Stimulated activated CD4-positive, alpha-beta T cell treated with anti-CD3 and anti-CD28 coated beads, TNF-alpha, amount 100 ng/mL, for 4 hours (primary cell): ENCODE measurements at regions not wholly inside any gene's neighbourhood (a gene's known extent, or its start where the extent isn't known, plus 50 kb on each side); places are given as distances from the start of the nearest gene placed in this dataset.

Experiments
- DNase-seq, 3 experiments: peaks; one replicate each; pipeline ENCODE4 v3.0.0-alpha.2; 2020; ENCODE audit warnings: low read depth in 3 of 3

DNA sequence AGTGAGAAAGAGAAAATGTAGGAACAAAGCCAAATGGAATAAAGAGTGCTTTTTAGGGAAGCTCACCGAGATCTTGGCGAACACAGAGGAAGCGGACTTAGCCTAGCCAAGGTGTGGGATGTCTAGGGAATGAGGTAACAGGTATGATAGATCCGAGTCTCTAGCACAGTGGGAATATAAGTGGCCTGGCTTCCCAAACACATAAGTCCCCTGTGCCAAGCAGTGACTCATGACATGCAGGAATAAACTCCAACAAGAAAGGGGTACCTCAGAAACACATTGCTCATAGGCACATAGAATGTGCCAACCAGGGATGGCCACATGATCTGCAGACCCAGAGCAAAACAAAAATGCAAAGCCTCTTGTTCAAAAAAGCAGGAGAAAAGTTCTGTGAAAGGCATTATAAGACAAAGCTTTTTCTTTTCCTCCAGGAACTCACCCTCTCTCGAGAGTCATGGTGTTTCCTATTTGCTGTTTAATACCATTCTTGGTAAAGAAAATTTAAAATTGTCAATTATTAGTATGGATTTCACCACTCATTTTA is 542.5 kb downstream of the GATA3 start:
- no peak for DNase-seq

DNA sequence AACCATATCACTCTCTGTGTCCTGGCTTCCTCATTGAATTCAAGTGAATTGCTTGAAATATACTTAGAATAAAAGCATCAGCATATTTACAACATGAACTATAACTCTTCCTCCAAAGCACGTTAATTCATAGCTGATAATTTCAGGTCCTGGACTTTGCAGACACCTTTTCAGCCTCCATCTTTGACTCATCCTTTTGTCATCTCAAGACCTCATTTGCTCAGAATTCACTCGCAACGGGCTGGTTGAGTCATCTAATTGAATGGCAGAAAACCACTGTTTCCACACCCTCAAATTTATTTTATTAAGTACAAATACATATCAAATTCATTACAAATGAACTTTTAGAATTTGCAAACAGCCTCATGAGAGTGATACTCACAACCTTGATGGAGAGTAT is 545.7 kb downstream of the GATA3 start:
- DNase-seq: no peak

DNA sequence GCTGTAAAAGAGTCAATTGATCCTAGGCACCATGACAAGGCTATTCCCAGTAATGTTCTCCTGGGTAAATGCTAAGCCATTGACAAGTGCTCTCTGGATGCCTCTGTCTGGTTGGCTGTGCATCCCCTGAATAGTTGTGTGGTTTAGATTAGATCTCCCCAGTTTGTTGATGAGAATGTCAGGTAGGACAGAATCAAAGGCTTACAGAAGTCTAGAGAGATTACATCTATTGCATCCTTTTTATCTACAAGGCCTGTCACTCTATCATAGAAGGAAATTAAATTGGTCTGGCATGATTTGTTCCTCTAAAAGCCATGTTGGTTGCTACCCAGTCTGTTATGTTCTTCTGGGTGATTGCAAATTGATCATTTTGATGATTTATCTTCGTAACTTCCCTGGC is 548.3 kb downstream of the GATA3 start:
- no peak for DNase-seq

DNA sequence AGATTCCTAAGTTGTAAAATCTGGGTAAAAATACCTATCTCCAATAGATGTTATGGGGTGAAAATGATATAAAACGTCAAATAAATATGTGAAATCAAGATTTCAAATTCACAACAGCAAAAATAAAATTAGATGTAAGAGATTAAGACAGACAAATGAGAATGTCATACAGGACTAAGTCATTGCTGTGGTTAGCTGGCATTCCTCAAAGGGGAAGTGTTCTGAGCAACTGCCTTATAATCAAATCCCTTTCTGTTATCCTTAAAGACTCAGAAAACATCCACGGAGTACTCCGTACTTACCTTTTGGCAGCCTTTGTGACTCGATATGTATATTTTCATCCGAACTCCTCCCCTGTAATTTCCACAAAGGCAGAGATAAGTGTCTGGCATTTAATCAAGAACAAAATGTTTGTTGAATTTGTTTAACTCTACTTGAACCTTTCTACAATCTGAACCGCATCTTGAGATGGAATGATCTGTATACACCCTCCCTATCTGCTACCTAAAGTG is 559.6 kb downstream of the GATA3 start:
- no peak for DNase-seq

DNA sequence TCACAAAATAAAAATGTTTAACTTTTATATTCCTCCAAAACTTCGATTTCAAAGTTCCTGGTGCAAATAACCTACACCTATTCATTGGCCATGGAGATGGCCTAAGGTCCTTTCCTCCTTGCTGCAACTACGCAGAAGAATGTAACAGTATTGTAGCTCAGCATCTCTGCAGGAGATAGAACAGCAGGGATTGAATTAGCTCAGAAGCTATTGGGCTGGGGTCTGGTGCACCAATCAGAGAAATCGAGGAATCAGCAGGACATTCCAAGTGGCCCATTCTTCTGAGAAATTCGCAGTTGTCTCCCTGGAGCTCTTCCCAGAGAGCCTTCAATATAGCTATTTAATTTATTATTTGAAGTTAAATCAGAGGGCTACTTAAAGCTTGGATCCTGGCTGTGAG is 560.6 kb downstream of the GATA3 start:
- no peak for DNase-seq

DNA sequence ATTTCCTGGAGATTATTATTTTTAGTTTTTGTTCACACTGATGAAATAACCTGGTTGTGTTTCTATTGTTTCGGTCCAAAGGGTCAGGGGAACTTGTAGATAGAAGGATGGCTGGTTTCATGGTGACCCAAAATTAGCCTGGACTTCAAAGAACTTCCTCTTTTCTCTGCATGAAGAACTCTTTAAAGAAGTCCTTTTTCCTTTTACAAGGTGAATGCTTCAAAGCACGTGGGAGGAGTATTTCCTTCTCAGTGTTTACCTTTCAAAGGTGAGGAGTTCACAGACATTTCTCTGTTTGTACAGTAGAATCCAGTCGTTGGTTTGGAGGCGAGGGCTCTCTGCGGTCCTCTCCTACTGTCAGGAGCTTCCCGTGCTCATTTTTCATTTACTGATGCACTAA is 561.7 kb downstream of the GATA3 start:
- no peak for DNase-seq

DNA sequence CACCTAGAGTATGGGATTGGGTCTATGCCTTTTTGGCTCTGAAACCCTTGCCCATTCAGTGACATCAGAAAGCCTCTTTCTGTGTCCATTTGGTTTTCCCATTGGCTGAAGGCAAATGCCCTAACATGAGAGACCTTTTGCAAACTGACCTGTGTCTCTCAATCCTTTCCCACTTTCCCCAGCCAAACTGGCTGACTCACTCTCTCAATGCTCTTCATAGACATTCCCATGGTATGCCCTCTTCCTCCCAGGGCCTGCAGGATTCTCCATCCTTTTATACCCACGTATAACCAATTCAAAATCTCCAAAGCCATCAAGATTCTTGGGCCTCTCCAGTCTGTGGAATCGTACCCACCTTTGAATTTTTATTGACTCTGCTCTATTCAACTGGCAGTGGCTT is 563.3 kb downstream of the GATA3 start:
- no peak for DNase-seq

DNA sequence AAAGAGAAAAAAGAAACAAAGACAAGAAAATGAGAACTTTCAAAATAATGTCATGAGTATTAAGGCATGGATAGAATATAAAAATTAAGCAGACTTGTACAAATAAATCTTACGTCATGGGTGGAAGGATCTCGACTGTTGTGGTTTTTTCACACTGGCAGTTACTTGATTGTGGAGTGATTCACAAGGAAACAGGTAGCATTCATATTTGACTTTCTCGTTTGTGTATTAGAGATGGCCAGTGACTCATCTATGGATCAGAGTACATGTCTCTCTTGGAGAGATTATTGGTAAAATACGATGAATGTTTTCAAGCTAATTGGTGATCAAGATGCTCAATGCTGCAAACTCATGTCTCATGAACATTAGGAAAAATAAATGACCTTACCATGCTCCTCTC is 564.3 kb downstream of the GATA3 start:
- DNase-seq: no peak

DNA sequence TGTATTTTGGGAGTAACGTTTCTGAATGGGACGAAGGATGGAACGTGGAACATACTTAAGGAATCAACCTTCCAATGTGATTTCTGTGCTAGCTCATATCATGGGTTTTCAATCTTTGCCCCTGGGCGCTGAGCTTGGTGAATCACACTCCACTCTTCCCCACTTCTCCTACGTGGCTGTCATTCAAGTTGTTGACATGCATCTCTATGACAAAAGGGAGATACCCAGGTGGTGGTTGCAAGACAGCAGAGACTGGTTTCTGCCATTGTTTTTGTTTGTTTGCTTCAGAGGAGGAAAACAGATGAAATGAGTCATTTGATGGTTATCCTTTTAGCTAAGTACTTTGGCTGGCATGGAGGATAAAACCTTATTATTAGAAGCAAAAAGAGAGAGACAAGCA is 573.9 kb downstream of the GATA3 start:
- DNase-seq: no peak

DNA sequence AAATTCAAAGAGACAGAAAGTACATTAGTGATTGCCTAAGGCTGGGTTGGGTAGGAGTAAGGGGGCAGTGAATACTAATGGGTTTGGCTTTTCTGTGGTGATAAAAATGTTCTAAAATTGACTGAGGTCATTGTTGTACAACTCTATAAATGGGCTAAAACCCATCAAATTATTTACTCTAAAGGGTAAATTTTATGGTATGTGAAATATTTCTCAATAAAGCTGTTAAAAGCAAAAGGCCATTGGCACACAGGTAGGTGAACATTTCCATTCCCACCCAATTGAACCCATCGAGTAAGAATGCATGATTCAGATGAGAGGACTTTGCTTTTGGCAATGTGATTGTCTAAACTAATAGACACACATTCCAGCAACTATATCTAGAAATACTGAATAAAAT is 579.4 kb downstream of the GATA3 start:
- no peak for DNase-seq

DNA sequence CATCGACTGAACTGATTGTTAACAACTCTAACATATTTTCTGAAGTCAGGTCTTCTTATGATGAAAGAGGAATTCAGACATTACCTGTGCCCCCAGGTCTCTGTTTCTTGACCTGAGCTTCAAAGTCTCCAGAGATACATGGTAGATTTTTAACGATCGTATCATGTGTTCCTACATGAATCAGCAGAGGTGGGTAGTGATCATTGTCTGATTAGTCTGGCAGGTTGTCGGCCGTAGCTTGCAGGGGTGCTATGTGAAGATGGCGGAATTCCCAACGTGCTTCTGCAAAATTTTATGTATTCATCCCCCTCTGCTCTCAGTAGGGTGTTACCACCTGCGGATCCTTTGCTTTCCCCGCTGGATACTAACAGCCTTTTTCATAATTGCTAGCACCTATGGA is 581.9 kb downstream of the GATA3 start:
- no peak for DNase-seq

DNA sequence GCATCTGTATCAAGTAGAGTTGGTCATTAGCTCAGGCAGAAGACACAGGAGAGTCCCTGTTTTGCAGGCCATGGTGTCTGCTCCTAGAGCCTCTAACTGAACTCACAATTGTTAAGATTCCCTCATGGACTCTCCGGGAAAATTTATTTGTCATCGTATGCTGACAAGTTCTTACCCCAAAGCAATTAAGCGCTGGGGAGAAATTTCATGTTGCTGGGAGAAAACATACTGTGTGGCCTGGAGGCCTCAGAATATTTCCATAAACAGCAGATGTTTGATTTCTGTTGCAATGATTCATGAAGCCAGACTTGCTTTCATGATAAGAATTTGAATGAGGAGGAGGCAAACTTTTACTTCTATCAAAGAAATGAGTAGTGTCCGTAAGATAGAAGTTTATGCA is 583.2 kb downstream of the GATA3 start:
- DNase-seq: no peak

DNA sequence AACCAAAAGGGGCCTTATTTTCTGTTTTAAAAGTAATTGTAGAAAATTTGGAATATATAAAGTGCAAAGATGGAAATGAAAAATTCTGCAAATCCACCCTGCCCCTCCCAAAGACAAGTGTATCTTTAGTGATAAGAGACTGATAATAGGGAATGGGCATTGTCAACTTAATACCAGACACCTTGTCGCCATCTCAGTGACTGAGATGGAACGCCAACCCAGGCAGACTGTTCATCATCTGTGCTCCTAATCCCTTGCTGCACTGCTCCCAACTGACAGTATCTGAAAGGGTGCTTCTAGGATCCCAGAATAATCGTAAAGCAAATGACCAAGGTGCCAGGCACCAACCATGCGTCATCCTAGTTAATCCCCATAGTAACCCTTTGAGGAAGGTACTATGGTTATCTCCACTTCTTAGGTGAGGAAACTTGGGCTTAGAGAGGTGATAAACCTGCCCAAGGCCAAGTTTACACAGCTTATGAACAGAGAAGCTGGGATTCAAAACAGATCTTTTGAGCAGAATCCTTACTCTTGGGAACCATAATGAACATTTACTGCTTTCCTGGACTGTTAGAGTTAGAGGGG is 583.7 kb downstream of the GATA3 start:
- DNase-seq: no peak

DNA sequence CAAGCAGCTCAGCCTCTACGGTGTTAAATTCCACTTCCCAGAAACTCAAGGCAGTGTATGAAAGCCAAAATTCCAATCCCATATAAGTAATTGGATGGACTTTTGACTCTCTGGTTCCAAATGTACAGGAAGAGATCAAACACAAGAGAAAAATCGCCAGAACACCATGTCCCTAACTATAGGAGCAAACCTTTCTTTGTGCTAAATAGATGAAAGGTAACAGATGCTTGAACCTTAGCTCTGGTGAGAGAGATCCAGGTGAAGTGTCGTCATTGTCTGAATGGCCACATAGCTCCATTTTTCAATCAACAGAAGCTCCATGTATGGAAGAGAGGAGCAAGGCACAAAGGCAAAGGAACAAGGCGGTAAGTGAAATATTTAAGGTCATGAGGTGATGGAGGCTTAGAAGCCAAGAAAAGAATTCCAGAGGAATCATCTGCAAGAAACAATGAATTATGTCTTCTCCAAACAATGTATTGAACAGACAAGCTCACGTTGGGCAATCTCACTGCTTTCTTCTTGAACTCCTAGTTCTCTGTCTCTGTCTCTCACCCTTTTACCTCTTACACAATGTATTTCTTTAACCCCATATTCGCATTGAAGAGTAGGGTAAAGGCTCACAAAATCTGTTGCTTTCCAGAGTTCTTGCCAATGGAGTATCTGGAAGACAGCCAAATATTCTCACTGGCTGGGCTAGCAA is 585.1 kb downstream of the GATA3 start:
- no peak for DNase-seq

DNA sequence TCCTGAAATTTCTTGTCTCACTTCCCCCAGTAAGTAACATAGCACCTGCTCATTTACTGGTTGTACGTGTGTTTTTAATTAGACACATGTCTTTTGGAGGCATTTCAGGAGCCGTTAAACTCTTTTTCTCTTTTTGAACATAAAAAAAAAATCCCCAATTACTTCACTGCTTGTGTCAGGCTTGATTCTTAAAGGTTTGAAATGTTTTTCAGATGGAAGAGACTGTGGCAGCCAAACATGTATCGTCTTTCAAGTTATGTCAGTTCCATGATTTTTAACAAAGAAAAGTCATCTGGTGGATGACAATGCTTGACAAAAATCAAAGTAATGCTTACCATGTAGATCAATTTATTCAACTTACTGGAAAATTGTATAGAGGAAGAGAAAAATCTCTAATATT is 585.8 kb downstream of the GATA3 start:
- DNase-seq: no peak

DNA sequence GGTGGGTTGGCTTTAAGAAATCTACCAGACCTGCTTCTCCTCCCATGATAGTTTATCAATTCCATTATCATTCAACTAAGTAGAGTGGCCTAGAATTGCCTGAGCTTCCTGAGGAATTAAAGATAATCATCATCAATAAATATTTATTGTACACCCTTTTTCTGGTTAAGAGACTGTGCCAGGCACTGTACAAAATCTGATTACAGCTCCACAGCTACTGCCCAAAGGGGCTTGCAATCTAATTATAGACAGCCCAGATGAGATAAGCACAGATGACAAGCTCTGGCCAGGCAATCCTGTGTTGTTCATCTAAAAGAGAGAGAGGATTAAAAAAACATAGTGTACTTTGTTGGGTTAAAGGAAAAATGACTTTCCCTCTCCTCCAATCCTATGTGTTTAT is 586.4 kb downstream of the GATA3 start:
- no peak for DNase-seq

DNA sequence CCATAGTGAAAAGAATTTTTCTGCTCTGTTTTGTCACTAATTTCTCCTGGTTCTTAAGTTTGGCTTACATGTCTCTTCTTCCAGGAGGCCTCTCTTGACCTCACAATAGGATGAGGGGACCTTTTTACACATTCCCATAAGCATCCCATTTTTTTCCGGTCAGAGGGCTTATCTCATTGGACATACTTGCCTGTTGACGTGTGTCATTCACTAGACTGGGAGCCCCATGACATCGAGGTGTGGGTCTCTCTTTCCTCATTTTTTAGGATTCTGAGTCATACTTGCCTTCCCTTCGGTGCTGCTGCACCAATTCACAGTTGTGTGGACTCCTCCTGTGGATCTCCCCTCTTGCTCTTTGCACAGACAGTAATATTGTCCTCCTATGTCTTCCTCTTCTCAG is 601.8 kb downstream of the GATA3 start:
- DNase-seq: no peak

DNA sequence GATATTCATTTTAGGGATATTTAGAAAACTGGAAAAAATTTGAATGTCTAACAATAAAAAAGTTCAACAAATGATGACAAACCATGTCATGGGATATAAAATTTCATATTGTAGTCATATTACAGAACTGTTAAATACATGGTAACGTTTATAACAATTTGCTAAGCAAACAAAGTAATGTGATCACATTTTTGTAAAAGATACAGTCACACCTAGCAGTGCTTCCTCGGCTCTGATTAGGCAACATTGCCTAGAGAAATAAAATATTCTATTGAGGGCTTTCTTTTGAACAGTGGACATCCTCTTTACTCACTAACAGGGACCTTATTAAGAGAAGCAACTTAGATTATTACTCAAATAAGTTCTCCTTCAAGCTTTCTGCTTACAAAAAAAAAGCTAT is 605.5 kb downstream of the GATA3 start:
- DNase-seq: no peak

DNA sequence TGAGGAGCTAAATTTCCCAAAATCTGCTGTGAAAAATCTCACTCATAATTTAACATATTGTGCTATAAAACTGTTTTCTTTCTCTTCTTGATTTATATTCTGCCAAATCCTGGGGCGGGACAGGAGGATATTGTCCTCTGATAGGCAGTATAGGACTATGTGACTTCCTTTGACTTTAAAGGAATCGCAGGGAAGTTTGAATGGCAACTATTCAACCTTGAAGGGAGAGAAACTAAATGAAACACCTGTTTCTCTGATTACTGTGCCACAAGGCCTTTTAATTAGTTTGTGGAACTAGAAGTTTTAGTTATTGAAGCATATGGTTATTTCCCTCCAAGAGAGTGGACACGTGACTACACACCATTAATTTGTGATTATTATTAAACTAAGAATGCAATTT is 607.4 kb downstream of the GATA3 start:
- DNase-seq: no peak

DNA sequence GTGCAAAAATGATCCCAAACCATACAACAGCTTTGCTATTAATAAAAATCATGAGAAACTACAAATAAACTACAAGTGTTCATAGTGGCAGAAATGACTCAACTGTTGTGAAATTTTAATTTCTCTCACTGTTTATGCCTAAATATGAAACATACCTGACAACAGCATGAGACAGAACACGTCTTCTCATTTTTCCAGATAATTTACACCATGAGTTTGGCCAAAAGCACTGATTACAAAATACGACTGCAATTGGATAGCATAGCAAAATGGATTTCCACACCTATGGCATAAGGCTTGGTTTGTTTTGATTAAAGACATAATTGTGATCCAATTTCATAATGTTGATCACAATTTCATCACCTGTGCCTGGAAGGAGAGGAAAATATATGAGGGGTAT is 608.6 kb downstream of the GATA3 start:
- no peak for DNase-seq

DNA sequence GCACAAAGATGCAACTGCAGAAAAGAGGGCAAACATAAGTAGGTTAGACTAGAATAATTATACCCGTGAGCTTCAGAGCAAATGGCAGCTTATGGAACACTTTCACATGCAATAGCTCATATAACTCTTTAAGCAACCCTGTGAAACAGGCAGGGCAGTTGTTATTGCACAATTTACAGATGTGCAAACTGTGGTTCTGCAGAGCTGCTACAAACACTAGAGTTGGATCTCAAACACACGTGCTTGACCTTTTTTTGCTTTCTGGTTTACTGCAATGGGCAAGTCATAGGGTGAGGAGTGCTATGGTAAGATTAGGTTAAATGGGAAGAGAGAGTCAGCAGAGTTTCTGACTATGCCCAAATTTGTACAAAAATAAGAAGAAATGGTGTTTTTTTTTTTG is 610.8 kb downstream of the GATA3 start:
- DNase-seq: no peak

DNA sequence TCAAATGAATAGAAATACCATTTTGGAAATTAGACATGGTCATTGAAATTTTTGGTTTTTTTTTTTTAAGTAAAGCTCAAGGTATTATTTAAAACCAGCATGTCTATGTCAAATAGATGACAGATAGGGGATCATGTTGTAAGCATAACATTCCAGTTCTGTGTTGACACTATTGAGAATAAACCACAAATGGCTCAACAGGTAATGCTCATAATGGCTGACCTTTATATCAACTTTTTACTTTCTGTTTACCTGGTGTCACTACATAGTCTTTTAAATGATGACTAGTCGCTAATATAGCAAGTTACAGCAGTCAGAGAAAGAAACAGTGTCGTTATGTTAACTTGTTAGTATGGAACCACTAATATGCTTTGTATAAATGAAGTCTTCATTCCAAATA is 616.0 kb downstream of the GATA3 start:
- no peak for DNase-seq

DNA sequence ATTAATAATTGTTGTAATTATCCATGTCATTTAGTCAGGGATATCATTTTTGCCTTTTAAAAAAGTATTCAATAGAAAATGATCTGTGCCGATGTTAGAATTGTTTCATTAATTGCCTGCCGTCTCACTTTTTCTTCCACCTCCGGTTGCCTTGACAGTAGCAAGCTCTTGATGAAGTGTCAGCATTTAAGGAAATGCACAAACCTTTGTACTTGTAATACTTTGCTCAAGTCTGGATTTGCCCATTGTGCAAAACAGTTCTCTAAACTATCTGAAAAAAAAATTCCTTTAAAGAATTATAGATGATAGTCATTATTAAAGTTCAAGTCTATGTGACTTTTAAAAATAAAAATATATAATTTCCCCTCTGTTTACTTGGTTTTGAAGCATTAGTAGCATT is 619.7 kb downstream of the GATA3 start:
- no peak for DNase-seq

DNA sequence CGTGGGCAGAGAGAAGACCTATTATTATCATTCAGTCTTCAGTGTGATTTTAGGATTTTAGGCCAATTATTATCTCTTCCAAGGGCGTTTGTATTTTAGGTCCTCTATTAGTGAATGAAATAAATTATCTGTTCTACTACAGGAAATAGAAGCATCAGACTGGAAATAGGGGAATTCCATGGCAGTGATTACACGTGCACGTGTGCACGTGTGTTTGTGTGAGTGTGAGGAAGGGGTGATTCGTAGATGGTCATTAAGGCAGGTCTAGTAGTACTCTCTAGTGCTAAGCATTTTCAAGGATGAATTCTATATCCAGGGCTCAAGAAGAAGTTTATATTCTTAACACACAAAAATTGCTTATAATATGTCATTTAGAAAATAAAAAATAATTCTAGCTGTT is 623.2 kb downstream of the GATA3 start:
- DNase-seq: no peak
